ENCODE measurements at regions not wholly inside any gene's neighbourhood (a gene's known extent, or its start where the extent isn't known, plus 50 kb on each side); places are given as distances from the start of the nearest gene placed in this dataset.
"Not testable (repeated sequence)": the region's sequence is repeated elsewhere in the genome, so short reads cannot be mapped to it uniquely, and the experiment has no call there.

DNA sequence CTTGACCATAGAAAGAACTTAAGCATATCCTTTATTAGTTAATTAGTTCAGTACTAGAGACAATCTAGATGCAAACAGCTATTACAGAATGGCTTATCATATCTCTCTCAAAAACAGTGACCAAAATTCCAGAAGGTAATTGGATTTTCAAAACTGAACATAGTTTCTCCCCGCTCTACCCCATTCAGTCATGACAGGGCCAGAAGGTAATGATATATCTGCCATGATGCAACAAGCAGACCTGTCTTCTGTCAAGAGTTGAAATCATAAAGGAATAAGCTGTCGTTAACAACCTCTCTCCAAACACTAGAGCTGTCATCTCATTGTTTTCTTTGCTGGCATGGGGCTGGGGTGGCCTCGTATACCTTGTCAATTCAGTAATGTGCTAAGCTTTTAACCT, 200.5 kb upstream of the POU5F2 start:
- no peak for DNase-seq
- in situ Hi-C loops (cut with HindIII; ENCODE audit: low pct_ligation_motif_present, low sequenced_read_pairs), result no loop called here
- Histone ChIP-seq H3K27ac (no peak overlapping the region), H3K36me3 (replicated peaks) (no peaks in the 10 kb centered on the region), H3K4me3 (ENCODE audit: low read depth, low read length) (no peak overlapping the region), H3K27me3 (replicated peaks) (no peaks in the 10 kb centered on the region)
- TF ChIP-seq, protein P1, sequence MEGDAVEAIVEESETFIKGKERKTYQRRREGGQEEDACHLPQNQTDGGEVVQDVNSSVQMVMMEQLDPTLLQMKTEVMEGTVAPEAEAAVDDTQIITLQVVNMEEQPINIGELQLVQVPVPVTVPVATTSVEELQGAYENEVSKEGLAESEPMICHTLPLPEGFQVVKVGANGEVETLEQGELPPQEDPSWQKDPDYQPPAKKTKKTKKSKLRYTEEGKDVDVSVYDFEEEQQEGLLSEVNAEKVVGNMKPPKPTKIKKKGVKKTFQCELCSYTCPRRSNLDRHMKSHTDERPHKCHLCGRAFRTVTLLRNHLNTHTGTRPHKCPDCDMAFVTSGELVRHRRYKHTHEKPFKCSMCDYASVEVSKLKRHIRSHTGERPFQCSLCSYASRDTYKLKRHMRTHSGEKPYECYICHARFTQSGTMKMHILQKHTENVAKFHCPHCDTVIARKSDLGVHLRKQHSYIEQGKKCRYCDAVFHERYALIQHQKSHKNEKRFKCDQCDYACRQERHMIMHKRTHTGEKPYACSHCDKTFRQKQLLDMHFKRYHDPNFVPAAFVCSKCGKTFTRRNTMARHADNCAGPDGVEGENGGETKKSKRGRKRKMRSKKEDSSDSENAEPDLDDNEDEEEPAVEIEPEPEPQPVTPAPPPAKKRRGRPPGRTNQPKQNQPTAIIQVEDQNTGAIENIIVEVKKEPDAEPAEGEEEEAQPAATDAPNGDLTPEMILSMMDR (IDR thresholded peaks at IDR 0.05; ENCODE audit: low read depth, low read length, missing control alignments), result no peak

DNA sequence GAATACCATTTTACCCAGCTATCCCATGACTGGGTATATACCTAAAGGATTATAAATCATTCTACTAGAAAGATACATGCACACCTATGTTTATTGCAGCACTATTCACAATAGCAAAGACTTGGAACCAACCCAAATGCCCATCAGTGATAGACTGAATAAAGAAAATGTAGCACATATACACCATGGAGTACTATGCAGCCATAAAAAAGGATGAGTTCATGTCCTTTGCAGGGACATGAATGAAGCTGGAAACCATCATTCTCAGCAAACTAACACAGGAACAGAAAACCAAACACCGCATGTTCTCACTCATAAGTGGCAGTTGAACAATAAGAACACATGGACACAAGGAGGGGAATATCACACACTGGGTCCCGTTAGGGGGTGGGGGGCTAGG, 191.9 kb upstream of the POU5F2 start:
- in situ Hi-C loops (cut with HindIII; ENCODE audit: low pct_ligation_motif_present, low sequenced_read_pairs); H3K36me3 ChIP-seq (replicated peaks); DNase-seq; H3K27ac ChIP-seq; H3K27me3 ChIP-seq (replicated peaks); H3K4me3 ChIP-seq (ENCODE audit: low read depth, low read length): not testable (repeated sequence)

DNA sequence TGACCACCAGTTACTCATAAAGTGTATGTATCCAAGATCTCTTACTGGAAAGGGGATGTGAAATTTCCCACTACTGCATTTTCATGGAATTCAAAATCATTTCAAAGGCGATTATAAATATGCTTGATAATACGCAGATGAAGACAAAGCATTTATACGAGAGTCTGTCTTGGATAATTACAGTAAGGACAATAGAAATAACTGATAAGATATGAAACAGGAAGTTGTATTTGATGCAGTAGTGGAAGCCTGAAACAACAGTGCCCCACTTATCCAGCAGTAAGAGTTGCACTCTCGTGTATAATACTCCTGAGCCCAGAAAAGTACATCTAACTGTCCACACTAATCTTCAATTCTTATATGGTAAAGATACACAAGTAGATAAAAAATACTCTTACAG, 188.7 kb upstream of the POU5F2 start:
- no peak for DNase-seq

GRCh38 chr5:93929131-93929530, 187.7 kb upstream of the POU5F2 start:
- Histone ChIP-seq H3K27me3 (replicated peaks) (no peaks in the 10 kb centered on the region), H3K27ac (no peak overlapping the region), H3K36me3 (replicated peaks) (no peaks in the 10 kb centered on the region), H3K4me3 (ENCODE audit: low read depth, low read length) (no peak overlapping the region)
- TF ChIP-seq, protein P1 (IDR thresholded peaks at IDR 0.05; ENCODE audit: low read depth, low read length, missing control alignments), result no peak
- peak; percentile 16 for DNase-seq
- in situ Hi-C loops (cut with HindIII; ENCODE audit: low pct_ligation_motif_present, low sequenced_read_pairs), result no loop called here

More for the DNA sequence above, 188.7 kb upstream of the POU5F2 start:
- Histone ChIP-seq H3K27me3 (replicated peaks) (no peaks in the 10 kb centered on the region), H3K36me3 (replicated peaks) (no peaks in the 10 kb centered on the region), H3K27ac (no peak overlapping the region), H3K4me3 (ENCODE audit: low read depth, low read length) (no peak overlapping the region)
- in situ Hi-C loops (cut with HindIII; ENCODE audit: low pct_ligation_motif_present, low sequenced_read_pairs), result no loop called here
- TF ChIP-seq, protein P1 (IDR thresholded peaks at IDR 0.05; ENCODE audit: low read depth, low read length, missing control alignments), result no peak

DNA sequence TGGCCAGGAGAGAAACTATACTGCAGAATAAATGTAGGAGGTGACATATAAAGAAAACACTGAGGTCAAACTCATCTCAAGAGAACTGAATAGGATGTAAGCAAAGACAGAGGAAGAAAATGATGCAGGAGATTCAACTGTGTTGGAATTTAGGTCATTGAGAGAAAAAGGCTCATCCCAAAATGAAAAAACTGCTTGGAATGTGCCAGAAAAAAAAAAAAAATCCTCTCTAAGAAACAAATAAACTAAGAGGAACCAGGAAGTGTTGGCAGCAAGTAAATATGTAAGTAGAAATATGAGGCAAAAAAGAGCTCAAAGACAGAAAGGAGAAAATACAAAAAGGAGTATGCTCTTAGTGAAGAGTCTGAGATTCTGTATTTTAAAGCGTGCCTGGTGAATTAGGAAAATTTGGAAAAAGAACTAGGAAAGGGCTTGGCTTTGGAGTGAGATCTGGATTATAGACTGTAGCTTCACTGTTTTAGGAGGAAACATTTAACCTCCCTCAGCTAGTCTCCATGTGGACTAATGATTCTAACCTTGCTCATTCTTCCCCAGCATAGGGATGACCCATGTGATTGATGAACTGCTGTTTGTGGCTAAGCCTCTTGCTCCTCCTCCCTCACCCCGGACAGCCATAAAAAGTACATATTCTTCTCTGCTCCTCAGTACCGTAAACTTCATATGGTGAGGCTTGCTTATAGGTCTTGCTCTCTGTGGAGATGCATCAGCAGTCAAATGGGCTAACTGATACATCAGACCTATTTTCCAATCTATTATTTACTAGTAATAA, 185.6 kb upstream of the POU5F2 start:
- H3K27me3 ChIP-seq (replicated peaks), result no peaks in the 10 kb centered on the region
- TF ChIP-seq, protein P1 (IDR thresholded peaks at IDR 0.05; ENCODE audit: low read depth, low read length, missing control alignments), result no peak
- DNase-seq, result no peak
- H3K27ac ChIP-seq, result no peak overlapping the region
- in situ Hi-C loops (cut with HindIII; ENCODE audit: low pct_ligation_motif_present, low sequenced_read_pairs), result no loop called here
- no peak overlapping the region for H3K4me3 ChIP-seq (ENCODE audit: low read depth, low read length)
- no peaks in the 10 kb centered on the region for H3K36me3 ChIP-seq (replicated peaks)

GRCh38 chr5:93925321-93925720, 183.9 kb upstream of the POU5F2 start:
- Histone ChIP-seq H3K27me3 (replicated peaks) (no peaks in the 10 kb centered on the region), H3K36me3 (replicated peaks) (no peaks in the 10 kb centered on the region), H3K4me3 (ENCODE audit: low read depth, low read length) (no peak overlapping the region), H3K27ac (no peak overlapping the region)
- DNase-seq, result no peak
- in situ Hi-C loops (cut with HindIII; ENCODE audit: low pct_ligation_motif_present, low sequenced_read_pairs), result no loop called here
- TF ChIP-seq, protein P1 (IDR thresholded peaks at IDR 0.05; ENCODE audit: low read depth, low read length, missing control alignments), result no peak

All from brain microvascular endothelial cell (primary cell).